ENCODE measurements at regions not wholly inside any gene's neighbourhood (a gene's known extent, or its start where the extent isn't known, plus 50 kb on each side); places are given as distances from the start of the nearest gene placed in this dataset.

GRCh38 chr14:95611293-95611880 is 74.8 kb upstream of the TCL1B start:
- CTCF ChIA-PET = no interaction called here
- H3K4me1 ChIP-seq (replicated peaks; ENCODE audit: insufficient read depth) = no peaks in the 10 kb centered on the region
- H3K36me3 ChIP-seq (ENCODE audit: low read depth) = no peaks in the 10 kb centered on the region
- H2AFZ ChIP-seq = no peak overlapping the region
- H3K9me2 ChIP-seq (ENCODE audit: insufficient read depth) = no peaks in the 10 kb centered on the region
- TF ChIP-seq CTCF (conservative IDR thresholded peaks at IDR 0.05) (no peak), EZH2 (IDR thresholded peaks at IDR 0.05; ENCODE audit: low read depth) (no peak)
- H3K4me3 ChIP-seq = no peak overlapping the region
- POLR2A ChIA-PET (ENCODE audit: unreplicated experiment) = no interaction called here
- H3K27me3 ChIP-seq (ENCODE audit: insufficient read depth, low read depth) = peaks cover 53% of the 10 kb centered on the region
- H3K4me2 ChIP-seq = no peak overlapping the region
- H3K79me2 ChIP-seq (ENCODE audit: low read depth) = no peaks in the 10 kb centered on the region
- H3F3A ChIP-seq (ENCODE audit: insufficient read depth, low read depth) = no peaks in the 10 kb centered on the region
- DNase-seq = no peak
- intact Hi-C loops (cut with micrococcal nuclease; ENCODE audit: unreplicated experiment) = no loop called here
- H3K9me3 ChIP-seq (ENCODE audit: insufficient read depth, low read depth) = no peaks in the 10 kb centered on the region
- BruUV-seq (replicated peaks) = no TSS peak
- no peaks in the 10 kb centered on the region for H4K20me1 ChIP-seq (ENCODE audit: insufficient read depth)
- H3K27ac ChIP-seq = no peak overlapping the region

- TF ChIP-seq CTCF (conservative IDR thresholded peaks at IDR 0.05) (no peak), EZH2 (IDR thresholded peaks at IDR 0.05; ENCODE audit: low read depth) (no peak)
- Histone ChIP-seq H3K9me3 (ENCODE audit: insufficient read depth, low read depth) (no peaks in the 10 kb centered on the region), H4K20me1 (ENCODE audit: insufficient read depth) (no peaks in the 10 kb centered on the region), H3K4me2 (no peak overlapping the region), H3K36me3 (ENCODE audit: low read depth) (no peaks in the 10 kb centered on the region), H3K27ac (no peak overlapping the region), H3K9me2 (ENCODE audit: insufficient read depth) (no peaks in the 10 kb centered on the region), H3F3A (ENCODE audit: insufficient read depth, low read depth) (no peaks in the 10 kb centered on the region), H3K27me3 (ENCODE audit: insufficient read depth, low read depth) (peaks cover 29% of the 10 kb centered on the region; the same call in 1 of the 2 replicates), H3K4me1 (replicated peaks; ENCODE audit: insufficient read depth) (no peaks in the 10 kb centered on the region), H2AFZ (no peak overlapping the region), H3K79me2 (ENCODE audit: low read depth) (no peaks in the 10 kb centered on the region), H3K4me3 (no peak overlapping the region)
- CTCF ChIA-PET = no interaction called here
- no TSS peak for BruUV-seq (replicated peaks)
- DNase-seq = no peak
- POLR2A ChIA-PET (ENCODE audit: unreplicated experiment) = no interaction called here
- intact Hi-C loops (cut with micrococcal nuclease; ENCODE audit: unreplicated experiment) = no loop called here
These were observed 71.9 kb upstream of the TCL1B start for GRCh38 chr14:95614349-95614748.

- H4K20me1 ChIP-seq (ENCODE audit: insufficient read depth) = no peaks in the 10 kb centered on the region
- POLR2A ChIA-PET (ENCODE audit: unreplicated experiment) = no interaction called here
- H3K27me3 ChIP-seq (ENCODE audit: insufficient read depth, low read depth) = peaks cover 17% of the 10 kb centered on the region; the same call in 1 of the 2 replicates
- no peak for TF ChIP-seq CTCF (conservative IDR thresholded peaks at IDR 0.05)
- TF ChIP-seq EZH2 (IDR thresholded peaks at IDR 0.05; ENCODE audit: low read depth) = no peak
- no peak overlapping the region for H3K27ac ChIP-seq
- H3K4me1 ChIP-seq (replicated peaks; ENCODE audit: insufficient read depth) = no peaks in the 10 kb centered on the region
- DNase-seq = no peak
- CTCF ChIA-PET = no interaction called here
- intact Hi-C loops (cut with micrococcal nuclease; ENCODE audit: unreplicated experiment) = no loop called here
- H3K4me3 ChIP-seq = no peak overlapping the region
- H3K4me2 ChIP-seq = no peak overlapping the region
- H3K79me2 ChIP-seq (ENCODE audit: low read depth) = no peaks in the 10 kb centered on the region
- H3K36me3 ChIP-seq (ENCODE audit: low read depth) = no peaks in the 10 kb centered on the region
- no peaks in the 10 kb centered on the region for H3F3A ChIP-seq (ENCODE audit: insufficient read depth, low read depth)
- no peaks in the 10 kb centered on the region for H3K9me2 ChIP-seq (ENCODE audit: insufficient read depth)
- no peaks in the 10 kb centered on the region for H3K9me3 ChIP-seq (ENCODE audit: insufficient read depth, low read depth)
- no TSS peak for BruUV-seq (replicated peaks)
- H2AFZ ChIP-seq = no peak overlapping the region
These were observed 69.5 kb upstream of the TCL1B start for GRCh38 chr14:95616745-95617144.
